ENCODE measurements at regions not wholly inside any gene's neighbourhood (a gene's known extent, or its start where the extent isn't known, plus 50 kb on each side); places are given as distances from the start of the nearest gene placed in this dataset.

DNA sequence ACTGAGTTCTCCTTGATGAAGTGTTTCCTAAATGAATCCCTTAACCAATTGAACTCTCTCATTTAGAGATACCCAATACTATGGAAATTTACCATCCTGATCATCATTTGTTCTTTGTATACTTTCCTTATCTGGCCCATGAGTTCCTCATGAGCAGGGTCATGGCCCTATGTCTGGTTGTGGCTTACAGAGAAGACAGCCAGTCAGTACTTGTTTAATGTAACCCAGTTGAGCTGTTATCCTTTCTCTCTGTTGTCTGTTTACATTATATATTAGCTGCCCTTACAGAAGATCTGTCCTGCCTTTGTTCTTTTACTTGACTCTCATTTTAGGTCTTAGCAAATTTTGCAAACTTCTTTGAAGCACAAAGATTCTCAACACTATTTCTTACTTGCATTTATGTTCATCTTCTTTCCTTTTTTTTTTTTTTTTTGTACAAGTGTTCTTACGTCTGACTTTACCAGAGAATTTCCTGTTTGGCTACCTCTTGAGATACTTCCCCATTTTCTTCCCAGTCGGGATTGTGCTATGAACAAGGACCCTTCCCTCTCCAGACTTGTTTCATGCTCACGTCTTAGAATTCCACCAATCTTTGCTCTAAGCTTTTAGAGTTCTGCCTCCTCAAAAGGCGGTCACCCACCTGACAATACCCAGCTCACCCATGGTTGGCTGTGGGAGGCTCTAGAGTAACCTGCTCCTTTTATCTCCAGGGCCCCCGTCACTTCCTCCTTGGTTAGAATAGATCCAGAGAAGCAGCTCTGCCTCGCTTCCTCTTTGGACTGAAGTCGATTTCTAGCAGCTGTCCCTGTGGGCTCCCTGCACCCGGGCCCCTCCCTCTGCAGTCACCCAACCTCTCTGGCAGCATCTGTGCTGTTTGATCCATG, 53.6 kb upstream of the RUNX1 start:
- Histone ChIP-seq H4K20me1 (replicated peaks; ENCODE audit: control insufficient read depth, extremely low read depth, insufficient read depth, low read length) (no peaks in the 10 kb centered on the region), H2AFZ (ENCODE audit: low read depth, low read length) (no peak overlapping the region), H3K4me3 (replicated peaks in 1 of 3; ENCODE audit: insufficient read depth in 1 of 3, low read depth in 1 of 3, low read length in 3 of 3) (no peak overlapping the region), H3K4me1 (ENCODE audit: control insufficient read depth, extremely low read depth, insufficient read depth, low read length) (no peaks in the 10 kb centered on the region), H3K9ac (replicated peaks; ENCODE audit: extremely low read depth, insufficient read depth, low read length) (no peak overlapping the region), H3K4me2 (ENCODE audit: insufficient read depth, low read length) (no peak overlapping the region), H3K9me3 (replicated peaks; ENCODE audit: control insufficient read depth, insufficient read depth, low read length) (no peaks in the 10 kb centered on the region), H3K9me1 (replicated peaks; ENCODE audit: control insufficient read depth, extremely low read depth, insufficient read depth, low read length) (no peaks in the 10 kb centered on the region), H3K36me3 (ENCODE audit: control insufficient read depth in 2 of 2, extremely low read depth in 1 of 2, insufficient read depth in 2 of 2, low read length in 2 of 2) (no peaks in the 10 kb centered on the region), H3K79me2 (ENCODE audit: control insufficient read depth, insufficient read depth, low read length) (no peaks in the 10 kb centered on the region), H3K27ac (ENCODE audit: insufficient read depth, low read depth, low read length) (no peak overlapping the region), H3K27me3 (ENCODE audit: control insufficient read depth in 2 of 2, insufficient read depth in 2 of 2, low read length in 2 of 2) (peaks cover 0 to 2% of the 10 kb centered on the region in 2 experiments)
- no peak for TF ChIP-seq JUN (IDR thresholded peaks at IDR 0.05; ENCODE audit: borderline replicate concordance, insufficient read depth, insufficient read length, low read depth)
- TF ChIP-seq, protein P1, sequence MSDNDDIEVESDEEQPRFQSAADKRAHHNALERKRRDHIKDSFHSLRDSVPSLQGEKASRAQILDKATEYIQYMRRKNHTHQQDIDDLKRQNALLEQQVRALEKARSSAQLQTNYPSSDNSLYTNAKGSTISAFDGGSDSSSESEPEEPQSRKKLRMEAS (IDR thresholded peaks at IDR 0.05; ENCODE audit: insufficient read depth, insufficient read length), result no peak
- TF ChIP-seq POLR2AphosphoS5 (IDR thresholded peaks at IDR 0.05; ENCODE audit: insufficient read depth, low read depth, low read length), result no peak
- no peak for TF ChIP-seq GATA2 (IDR thresholded peaks at IDR 0.05; ENCODE audit: insufficient read depth, insufficient read length, low read depth, low read length)
- TF ChIP-seq EZH2 (IDR thresholded peaks at IDR 0.05; ENCODE audit: borderline replicate concordance, low read depth, low read length, severe bottlenecking), result no peak
- no peak for TF ChIP-seq POLR2A (IDR thresholded peaks at IDR 0.05; ENCODE audit: low read depth, low read length)
- TF ChIP-seq FOS (IDR thresholded peaks at IDR 0.05; ENCODE audit: borderline replicate concordance, insufficient read depth, low read length), result no peak
- TF ChIP-seq CTCF (IDR thresholded peaks at IDR 0.05; ENCODE audit: extremely low read depth in 1 of 2, insufficient read depth in 1 of 2, low read depth in 1 of 2, low read length in 2 of 2), result no peak
- no peak for TF ChIP-seq MYC (IDR thresholded peaks at IDR 0.05; ENCODE audit: low read depth, low read length)
- no peak for DNase-seq (ENCODE audit: low read depth, low spot score)
- CTCF ChIA-PET, result no interaction called here
- BruUV-seq (replicated peaks), result no TSS peak
- dilution Hi-C loops (cut with MboI; ENCODE audit: extremely low pct_ligation_motif_present, low sequenced_read_pairs) (no loop called here), intact Hi-C loops (cut with micrococcal nuclease) (no loop called here)
- FAIRE-seq, result no peak
- POLR2A ChIA-PET, result no interaction called here

Data from endothelial cell of umbilical vein (primary cell).